ENCODE measurements at regions not wholly inside any gene's neighbourhood (a gene's known extent, or its start where the extent isn't known, plus 50 kb on each side); places are given as distances from the start of the nearest gene placed in this dataset.

DNA sequence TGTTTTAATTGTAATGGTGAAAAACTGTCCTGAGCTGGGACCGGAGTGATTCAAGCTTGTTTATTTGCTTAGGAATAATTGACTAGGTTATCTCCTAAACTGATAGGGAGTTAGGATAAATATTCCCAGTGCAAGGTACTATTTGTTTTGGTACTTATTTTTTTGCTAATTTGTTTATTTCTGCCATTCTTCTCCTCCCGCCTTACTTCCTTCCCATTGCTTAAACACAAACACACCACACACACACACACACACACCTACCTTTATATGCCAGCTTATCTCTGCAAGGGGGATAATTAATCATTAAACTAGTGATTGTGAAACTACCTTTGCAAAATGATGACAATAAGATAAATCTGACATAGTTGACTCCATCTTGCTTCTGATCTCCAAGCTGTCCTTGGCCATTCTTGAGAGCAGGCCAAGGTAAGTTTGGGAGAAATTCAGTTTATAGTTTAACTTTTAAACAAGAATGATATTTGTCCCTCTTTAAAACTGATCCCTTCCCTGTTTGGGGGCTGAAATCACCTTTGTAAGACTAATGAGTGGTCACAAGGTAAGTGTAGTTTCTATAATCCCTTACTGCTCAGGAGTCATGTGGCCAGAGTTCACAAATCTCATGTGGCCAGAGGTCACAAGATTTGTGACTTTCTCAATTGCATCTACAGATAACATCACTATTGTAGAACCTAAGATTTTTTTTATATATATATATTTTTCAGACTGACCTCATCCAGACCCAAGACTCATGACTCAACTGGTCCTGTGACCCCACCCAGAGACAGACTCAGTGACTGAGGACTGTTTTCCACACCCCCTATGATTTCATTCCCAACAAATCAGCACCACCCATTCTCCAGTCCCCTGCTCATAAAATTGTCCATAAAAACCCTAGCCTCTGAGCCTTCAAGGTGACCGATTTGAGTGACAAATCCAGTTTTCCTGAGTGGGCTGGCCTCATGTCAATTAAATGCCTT lies 83.1 kb upstream of the LRRTM4 start:
- DNase-seq, result no peak
- Histone ChIP-seq H3K9me2 (ENCODE audit: insufficient read depth) (no peaks in the 10 kb centered on the region), H3K4me2 (no peak overlapping the region), H3K9me3 (ENCODE audit: insufficient read depth, low read depth) (no peaks in the 10 kb centered on the region), H3F3A (ENCODE audit: insufficient read depth, low read depth) (no peaks in the 10 kb centered on the region), H3K79me2 (ENCODE audit: low read depth) (no peaks in the 10 kb centered on the region), H3K27ac (no peak overlapping the region), H3K4me3 (no peak overlapping the region), H2AFZ (no peak overlapping the region), H3K27me3 (ENCODE audit: insufficient read depth, low read depth) (no peaks in the 10 kb centered on the region), H4K20me1 (ENCODE audit: insufficient read depth) (no peaks in the 10 kb centered on the region), H3K4me1 (replicated peaks; ENCODE audit: insufficient read depth) (no peaks in the 10 kb centered on the region), H3K36me3 (ENCODE audit: low read depth) (no peaks in the 10 kb centered on the region)
- no peak for TF ChIP-seq EZH2 (IDR thresholded peaks at IDR 0.05; ENCODE audit: low read depth)
- TF ChIP-seq, protein P1, sequence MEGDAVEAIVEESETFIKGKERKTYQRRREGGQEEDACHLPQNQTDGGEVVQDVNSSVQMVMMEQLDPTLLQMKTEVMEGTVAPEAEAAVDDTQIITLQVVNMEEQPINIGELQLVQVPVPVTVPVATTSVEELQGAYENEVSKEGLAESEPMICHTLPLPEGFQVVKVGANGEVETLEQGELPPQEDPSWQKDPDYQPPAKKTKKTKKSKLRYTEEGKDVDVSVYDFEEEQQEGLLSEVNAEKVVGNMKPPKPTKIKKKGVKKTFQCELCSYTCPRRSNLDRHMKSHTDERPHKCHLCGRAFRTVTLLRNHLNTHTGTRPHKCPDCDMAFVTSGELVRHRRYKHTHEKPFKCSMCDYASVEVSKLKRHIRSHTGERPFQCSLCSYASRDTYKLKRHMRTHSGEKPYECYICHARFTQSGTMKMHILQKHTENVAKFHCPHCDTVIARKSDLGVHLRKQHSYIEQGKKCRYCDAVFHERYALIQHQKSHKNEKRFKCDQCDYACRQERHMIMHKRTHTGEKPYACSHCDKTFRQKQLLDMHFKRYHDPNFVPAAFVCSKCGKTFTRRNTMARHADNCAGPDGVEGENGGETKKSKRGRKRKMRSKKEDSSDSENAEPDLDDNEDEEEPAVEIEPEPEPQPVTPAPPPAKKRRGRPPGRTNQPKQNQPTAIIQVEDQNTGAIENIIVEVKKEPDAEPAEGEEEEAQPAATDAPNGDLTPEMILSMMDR (conservative IDR thresholded peaks at IDR 0.05), result no peak
- CTCF ChIA-PET, result no interaction called here
- intact Hi-C loops (cut with micrococcal nuclease; ENCODE audit: unreplicated experiment), result no loop called here
- POLR2A ChIA-PET (ENCODE audit: unreplicated experiment), result no interaction called here
- no TSS peak for BruUV-seq (replicated peaks)

DNA sequence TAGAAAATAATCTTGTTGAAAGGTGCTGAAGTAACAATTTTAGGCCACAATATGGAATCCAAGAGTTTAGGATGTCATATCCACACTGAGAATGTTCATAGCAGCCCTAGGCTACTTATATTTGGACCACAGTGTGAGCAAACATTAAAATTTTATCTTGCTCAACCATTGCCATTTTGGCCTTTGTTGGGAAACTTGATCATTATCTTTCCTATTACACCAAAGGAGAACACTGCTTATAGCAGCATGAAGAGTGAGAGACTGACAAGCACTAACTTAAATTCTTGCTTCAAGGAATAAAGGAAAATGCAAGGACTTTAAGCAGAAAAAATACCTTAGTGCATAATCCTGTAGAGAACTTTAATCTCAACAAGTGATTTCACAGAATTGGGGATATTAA lies 86.3 kb upstream of the LRRTM4 start:
- POLR2A ChIA-PET (ENCODE audit: unreplicated experiment), result no interaction called here
- intact Hi-C loops (cut with micrococcal nuclease; ENCODE audit: unreplicated experiment), result no loop called here
- no peak overlapping the region for H2AFZ ChIP-seq

GRCh38 chr2:77629539-77629938 lies 107.4 kb upstream of the LRRTM4 start:
- CTCF ChIA-PET, result no interaction called here

More for the DNA sequence above, 86.3 kb upstream of the LRRTM4 start:
- H3K4me1 ChIP-seq (replicated peaks; ENCODE audit: insufficient read depth), result no peaks in the 10 kb centered on the region
- no peak overlapping the region for H3K4me3 ChIP-seq
- H4K20me1 ChIP-seq (ENCODE audit: insufficient read depth), result no peaks in the 10 kb centered on the region
- no peaks in the 10 kb centered on the region for H3F3A ChIP-seq (ENCODE audit: insufficient read depth, low read depth)
- no peak overlapping the region for H3K27ac ChIP-seq
- no peak for TF ChIP-seq EZH2 (IDR thresholded peaks at IDR 0.05; ENCODE audit: low read depth)
- TF ChIP-seq, protein P1 (conservative IDR thresholded peaks at IDR 0.05), result no peak
- H3K79me2 ChIP-seq (ENCODE audit: low read depth), result no peaks in the 10 kb centered on the region
- no peaks in the 10 kb centered on the region for H3K36me3 ChIP-seq (ENCODE audit: low read depth)
- CTCF ChIA-PET, result no interaction called here
- no peaks in the 10 kb centered on the region for H3K27me3 ChIP-seq (ENCODE audit: insufficient read depth, low read depth)
- H3K4me2 ChIP-seq, result no peak overlapping the region
- H3K9me3 ChIP-seq (ENCODE audit: insufficient read depth, low read depth), result no peaks in the 10 kb centered on the region
- no peak for DNase-seq
- no peaks in the 10 kb centered on the region for H3K9me2 ChIP-seq (ENCODE audit: insufficient read depth)
- BruUV-seq (replicated peaks), result no TSS peak

More at GRCh38 chr2:77629539-77629938, 107.4 kb upstream of the LRRTM4 start:
- no peak overlapping the region for H2AFZ ChIP-seq
- H3K4me2 ChIP-seq, result no peak overlapping the region
- no peaks in the 10 kb centered on the region for H3K36me3 ChIP-seq (ENCODE audit: low read depth)
- no peak overlapping the region for H3K27ac ChIP-seq
- no TSS peak for BruUV-seq (replicated peaks)
- H3K9me3 ChIP-seq (ENCODE audit: insufficient read depth, low read depth), result no peaks in the 10 kb centered on the region
- no peaks in the 10 kb centered on the region for H3F3A ChIP-seq (ENCODE audit: insufficient read depth, low read depth)
- POLR2A ChIA-PET (ENCODE audit: unreplicated experiment), result no interaction called here
- H3K4me3 ChIP-seq, result no peak overlapping the region
- no peaks in the 10 kb centered on the region for H3K27me3 ChIP-seq (ENCODE audit: insufficient read depth, low read depth)
- H3K79me2 ChIP-seq (ENCODE audit: low read depth), result no peaks in the 10 kb centered on the region
- H3K9me2 ChIP-seq (ENCODE audit: insufficient read depth), result no peaks in the 10 kb centered on the region
- TF ChIP-seq, protein P1 (conservative IDR thresholded peaks at IDR 0.05), result no peak
- no peak for TF ChIP-seq EZH2 (IDR thresholded peaks at IDR 0.05; ENCODE audit: low read depth)
- no peaks in the 10 kb centered on the region for H3K4me1 ChIP-seq (replicated peaks; ENCODE audit: insufficient read depth)
- H4K20me1 ChIP-seq (ENCODE audit: insufficient read depth), result no peaks in the 10 kb centered on the region
- DNase-seq, result no peak
- intact Hi-C loops (cut with micrococcal nuclease; ENCODE audit: unreplicated experiment), result no loop called here

Data from PC-9 (cell line).